H1 (cell line): ENCODE measurements at regions not wholly inside any gene's neighbourhood (a gene's known extent, or its start where the extent isn't known, plus 50 kb on each side); places are given as distances from the start of the nearest gene placed in this dataset.

ENCODE experiments used
- ATF3 ChIP-seq: IDR thresholded peaks from 2 replicates; pipeline ENCODE4 v1.6.1; 2011; ENCODE audit warnings: low read depth, mild to moderate bottlenecking, low read length; ENCODE audit not compliant: insufficient read depth
- CHD2 ChIP-seq: IDR thresholded peaks from 2 replicates; pipeline ENCODE4 v1.6.1; 2012; ENCODE audit warnings: low read length, improper control_type of control experiment
- E2F6 ChIP-seq: IDR thresholded peaks from 2 replicates; pipeline ENCODE4 v1.6.1; 2012; ENCODE audit warnings: inconsistent platforms
- EP300 ChIP-seq, 2 experiments: IDR thresholded peaks; 1 replicate in 1 of 2; 2 replicates in 1 of 2; pipeline ENCODE4 v1.6.1; 2011 to 2012; ENCODE audit warnings: low read depth in 2 of 2, low read length in 2 of 2, mild to moderate bottlenecking in 2 of 2, borderline replicate concordance in 1 of 2, inconsistent platforms in 1 of 2, moderate library complexity in 1 of 2
- JUND ChIP-seq: IDR thresholded peaks from 2 replicates; pipeline ENCODE4 v1.6.1; 2011; ENCODE audit warnings: mild to moderate bottlenecking, improper control_type of control experiment, low read length
- POLR2AphosphoS5 ChIP-seq: IDR thresholded peaks from 2 replicates; pipeline ENCODE4 v1.6.1; 2011; ENCODE audit warnings: low read depth, low read length
- RFX5 ChIP-seq: IDR thresholded peaks from 2 replicates; pipeline ENCODE4 v1.6.1; 2011; ENCODE audit warnings: low read depth, low read length, improper control_type of control experiment, borderline replicate concordance
- SIX5 ChIP-seq: IDR thresholded peaks from 2 replicates; pipeline ENCODE4 v1.6.1; 2011; ENCODE audit warnings: mild to moderate bottlenecking, low read depth, low read length
- SP1 ChIP-seq: IDR thresholded peaks from 2 replicates; pipeline ENCODE4 v1.6.1; 2011; ENCODE audit warnings: low read depth, low read length
- SUZ12 ChIP-seq: fragments of 200-600 bp; sonication (generic); IDR thresholded peaks from 2 replicates; pipeline ENCODE4 v1.6.1; 2012; ENCODE audit warnings: mild to moderate bottlenecking, inconsistent platforms, low read length, moderate library complexity, mixed read lengths
- TF ChIP-seq, protein P1 (sequence below), 3 experiments: IDR thresholded peaks; 1 replicate in 2 of 3; 2 replicates in 1 of 3; pipeline versions ENCODE4 v1.5.1 to v1.6.1; 2011; ENCODE audit warnings: low read length in 3 of 3, mild to moderate bottlenecking in 3 of 3, inconsistent platforms in 2 of 3, low read depth in 1 of 3, moderate library complexity in 1 of 3; ENCODE audit not compliant: insufficient read depth in 1 of 3; ENCODE audit errors: control extremely low read depth in 1 of 3
- TF ChIP-seq, protein P2 (sequence below): IDR thresholded peaks from 2 replicates; pipeline ENCODE4 v1.6.1; 2012; ENCODE audit warnings: low read length, inconsistent platforms

GRCh38 chr11:11709447-11710239 lies 87.8 kb upstream of the GALNT18 start:
- no peak for TF ChIP-seq SP1
- no peak for TF ChIP-seq POLR2AphosphoS5
- no peak for TF ChIP-seq SIX5
- no peak for TF ChIP-seq CHD2
- TF ChIP-seq JUND = no peak
- TF ChIP-seq, protein P1, sequence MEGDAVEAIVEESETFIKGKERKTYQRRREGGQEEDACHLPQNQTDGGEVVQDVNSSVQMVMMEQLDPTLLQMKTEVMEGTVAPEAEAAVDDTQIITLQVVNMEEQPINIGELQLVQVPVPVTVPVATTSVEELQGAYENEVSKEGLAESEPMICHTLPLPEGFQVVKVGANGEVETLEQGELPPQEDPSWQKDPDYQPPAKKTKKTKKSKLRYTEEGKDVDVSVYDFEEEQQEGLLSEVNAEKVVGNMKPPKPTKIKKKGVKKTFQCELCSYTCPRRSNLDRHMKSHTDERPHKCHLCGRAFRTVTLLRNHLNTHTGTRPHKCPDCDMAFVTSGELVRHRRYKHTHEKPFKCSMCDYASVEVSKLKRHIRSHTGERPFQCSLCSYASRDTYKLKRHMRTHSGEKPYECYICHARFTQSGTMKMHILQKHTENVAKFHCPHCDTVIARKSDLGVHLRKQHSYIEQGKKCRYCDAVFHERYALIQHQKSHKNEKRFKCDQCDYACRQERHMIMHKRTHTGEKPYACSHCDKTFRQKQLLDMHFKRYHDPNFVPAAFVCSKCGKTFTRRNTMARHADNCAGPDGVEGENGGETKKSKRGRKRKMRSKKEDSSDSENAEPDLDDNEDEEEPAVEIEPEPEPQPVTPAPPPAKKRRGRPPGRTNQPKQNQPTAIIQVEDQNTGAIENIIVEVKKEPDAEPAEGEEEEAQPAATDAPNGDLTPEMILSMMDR (IDR thresholded peaks at IDR 0.05; ENCODE audit: control extremely low read depth in 1 of 3, insufficient read depth in 1 of 3, low read depth in 1 of 3, low read length in 3 of 3) = no peak
- no peak for TF ChIP-seq EP300 (IDR thresholded peaks at IDR 0.05; ENCODE audit: borderline replicate concordance in 1 of 2, low read depth in 2 of 2, low read length in 2 of 2)
- TF ChIP-seq RFX5 = no peak
- no peak for TF ChIP-seq ATF3
- TF ChIP-seq SUZ12 = no peak
- no peak for TF ChIP-seq E2F6
- TF ChIP-seq, protein P2, sequence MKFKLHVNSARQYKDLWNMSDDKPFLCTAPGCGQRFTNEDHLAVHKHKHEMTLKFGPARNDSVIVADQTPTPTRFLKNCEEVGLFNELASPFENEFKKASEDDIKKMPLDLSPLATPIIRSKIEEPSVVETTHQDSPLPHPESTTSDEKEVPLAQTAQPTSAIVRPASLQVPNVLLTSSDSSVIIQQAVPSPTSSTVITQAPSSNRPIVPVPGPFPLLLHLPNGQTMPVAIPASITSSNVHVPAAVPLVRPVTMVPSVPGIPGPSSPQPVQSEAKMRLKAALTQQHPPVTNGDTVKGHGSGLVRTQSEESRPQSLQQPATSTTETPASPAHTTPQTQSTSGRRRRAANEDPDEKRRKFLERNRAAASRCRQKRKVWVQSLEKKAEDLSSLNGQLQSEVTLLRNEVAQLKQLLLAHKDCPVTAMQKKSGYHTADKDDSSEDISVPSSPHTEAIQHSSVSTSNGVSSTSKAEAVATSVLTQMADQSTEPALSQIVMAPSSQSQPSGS = no peak
